Loucy (cell line): ENCODE measurements at regions not wholly inside any gene's neighbourhood (a gene's known extent, or its start where the extent isn't known, plus 50 kb on each side); places are given as distances from the start of the nearest gene placed in this dataset.

Experiments used
- H2AFZ ChIP-seq: fragments of 200-600 bp; sonication (generic); 2 replicates; pipeline ENCODE4 v1.6.0; 2016; ENCODE audit warnings: antibody characterized with exemption, mild to moderate bottlenecking, low read length, moderate library complexity
- H3F3A ChIP-seq: fragments of 200-600 bp; 2 replicates; pipeline ENCODE4 v1.6.0; 2016; ENCODE audit warnings: antibody characterized with exemption, low read depth, mild to moderate bottlenecking
- H3K27me3 ChIP-seq: fragments of 200-600 bp; sonication (generic); 2 replicates; pipeline ENCODE4 v1.6.1; 2014; ENCODE audit warnings: low read length, mild to moderate bottlenecking; ENCODE audit not compliant: insufficient read depth, poor library complexity, severe bottlenecking
- H3K36me3 ChIP-seq: fragments of 200-600 bp; sonication (generic); 2 replicates; pipeline ENCODE4 v1.6.1; 2016; ENCODE audit warnings: low read length; ENCODE audit not compliant: insufficient read depth
- H3K4me1 ChIP-seq: fragments of 200-600 bp; sonication (generic); 2 replicates; pipeline ENCODE4 v1.5.1; 2014; ENCODE audit warnings: low read length, mild to moderate bottlenecking; ENCODE audit not compliant: insufficient read depth, poor library complexity, severe bottlenecking
- H3K4me2 ChIP-seq: fragments of 200-600 bp; sonication (generic); 2 replicates; pipeline ENCODE4 v1.6.0; 2014; ENCODE audit warnings: antibody characterized with exemption, low read length, low read depth, mild to moderate bottlenecking; ENCODE audit not compliant: poor library complexity, severe bottlenecking
- H3K4me3 ChIP-seq: fragments of 200-600 bp; sonication (generic); 2 replicates; pipeline ENCODE4 v1.5.1; 2014; ENCODE audit warnings: low read length, mild to moderate bottlenecking, mixed read lengths; ENCODE audit not compliant: poor library complexity, severe bottlenecking
- H3K79me2 ChIP-seq: fragments of 200-600 bp; sonication (generic); 2 replicates; pipeline ENCODE4 v1.6.1; 2014; ENCODE audit warnings: low read length; ENCODE audit not compliant: insufficient read depth
- H3K9ac ChIP-seq: fragments of 200-600 bp; sonication (generic); 2 replicates; pipeline ENCODE4 v1.6.0; 2014; ENCODE audit warnings: mild to moderate bottlenecking, low read depth, low read length, moderate library complexity; ENCODE audit not compliant: poor library complexity, severe bottlenecking
- H3K9me2 ChIP-seq: fragments of 200-600 bp; sonication (generic); replicated peaks from 2 replicates; pipeline ENCODE4 v1.6.1; 2016; ENCODE audit warnings: low read depth, low read length, mixed read lengths
- H3K9me3 ChIP-seq: fragments of 200-600 bp; sonication (generic); 2 replicates; pipeline ENCODE4 v1.6.1; 2014; ENCODE audit warnings: mild to moderate bottlenecking, antibody characterized with exemption, low read length, low read depth; ENCODE audit not compliant: insufficient read depth
- H4K20me1 ChIP-seq: fragments of 200-600 bp; sonication (generic); 2 replicates; pipeline ENCODE4 v1.6.0; 2014; ENCODE audit warnings: antibody characterized with exemption, low read length, mild to moderate bottlenecking; ENCODE audit not compliant: insufficient read depth, poor library complexity, severe bottlenecking
- CTCF ChIP-seq: fragments of 200-600 bp; sonication (generic); conservative IDR thresholded peaks from 2 replicates; pipeline ENCODE4 v1.5.1; 2014; ENCODE audit warnings: mild to moderate bottlenecking, antibody characterized with exemption, low read length
- EZH2phosphoT487 ChIP-seq: fragments of 200-600 bp; IDR thresholded peaks from 2 replicates; pipeline ENCODE4 v1.6.1; 2018; ENCODE audit warnings: antibody characterized with exemption, mild to moderate bottlenecking, moderate library complexity, borderline replicate concordance

GRCh38 chr17:49913226-49914095 lies 55.5 kb upstream of the DLX4 start:
- Histone ChIP-seq H4K20me1 (no peaks in the 10 kb centered on the region), H3K4me3 (no peak overlapping the region), H3K79me2 (no peaks in the 10 kb centered on the region), H3F3A (no peaks in the 10 kb centered on the region), H3K27me3 (no peaks in the 10 kb centered on the region), H3K9me3 (no peaks in the 10 kb centered on the region), H3K36me3 (no peaks in the 10 kb centered on the region), H3K9me2 (no peaks in the 10 kb centered on the region), H2AFZ (no peak overlapping the region), H3K9ac (no peak overlapping the region), H3K4me2 (no peak overlapping the region), H3K4me1 (no peaks in the 10 kb centered on the region)
- TF ChIP-seq EZH2phosphoT487 (no peak), CTCF (no peak)

- H3K9ac ChIP-seq = no peak overlapping the region
- no peaks in the 10 kb centered on the region for H3K9me3 ChIP-seq
- no peaks in the 10 kb centered on the region for H3K36me3 ChIP-seq
- no peaks in the 10 kb centered on the region for H4K20me1 ChIP-seq
- no peaks in the 10 kb centered on the region for H3F3A ChIP-seq
- TF ChIP-seq CTCF (no peak), EZH2phosphoT487 (no peak)
- H2AFZ ChIP-seq = no peak overlapping the region
- no peaks in the 10 kb centered on the region for H3K4me1 ChIP-seq
- no peaks in the 10 kb centered on the region for H3K79me2 ChIP-seq
- no peaks in the 10 kb centered on the region for H3K9me2 ChIP-seq
- no peaks in the 10 kb centered on the region for H3K27me3 ChIP-seq
- no peak overlapping the region for H3K4me3 ChIP-seq
- H3K4me2 ChIP-seq = no peak overlapping the region
These were observed 54.9 kb upstream of the DLX4 start for GRCh38 chr17:49914096-49914490.

GRCh38 chr17:49914664-49915063 lies 54.3 kb upstream of the DLX4 start:
- Histone ChIP-seq H3K9me2 (no peaks in the 10 kb centered on the region), H3K9ac (no peak overlapping the region), H3K4me3 (no peak overlapping the region), H3K4me1 (no peaks in the 10 kb centered on the region), H4K20me1 (no peaks in the 10 kb centered on the region), H2AFZ (no peak overlapping the region), H3K27me3 (no peaks in the 10 kb centered on the region), H3K36me3 (no peaks in the 10 kb centered on the region), H3K79me2 (no peaks in the 10 kb centered on the region), H3F3A (no peaks in the 10 kb centered on the region), H3K9me3 (no peaks in the 10 kb centered on the region), H3K4me2 (no peak overlapping the region)
- TF ChIP-seq CTCF (no peak), EZH2phosphoT487 (no peak)
